ENCODE measurements at regions not wholly inside any gene's neighbourhood (a gene's known extent, or its start where the extent isn't known, plus 50 kb on each side); places are given as distances from the start of the nearest gene placed in this dataset.

- TF ChIP-seq, protein P1, sequence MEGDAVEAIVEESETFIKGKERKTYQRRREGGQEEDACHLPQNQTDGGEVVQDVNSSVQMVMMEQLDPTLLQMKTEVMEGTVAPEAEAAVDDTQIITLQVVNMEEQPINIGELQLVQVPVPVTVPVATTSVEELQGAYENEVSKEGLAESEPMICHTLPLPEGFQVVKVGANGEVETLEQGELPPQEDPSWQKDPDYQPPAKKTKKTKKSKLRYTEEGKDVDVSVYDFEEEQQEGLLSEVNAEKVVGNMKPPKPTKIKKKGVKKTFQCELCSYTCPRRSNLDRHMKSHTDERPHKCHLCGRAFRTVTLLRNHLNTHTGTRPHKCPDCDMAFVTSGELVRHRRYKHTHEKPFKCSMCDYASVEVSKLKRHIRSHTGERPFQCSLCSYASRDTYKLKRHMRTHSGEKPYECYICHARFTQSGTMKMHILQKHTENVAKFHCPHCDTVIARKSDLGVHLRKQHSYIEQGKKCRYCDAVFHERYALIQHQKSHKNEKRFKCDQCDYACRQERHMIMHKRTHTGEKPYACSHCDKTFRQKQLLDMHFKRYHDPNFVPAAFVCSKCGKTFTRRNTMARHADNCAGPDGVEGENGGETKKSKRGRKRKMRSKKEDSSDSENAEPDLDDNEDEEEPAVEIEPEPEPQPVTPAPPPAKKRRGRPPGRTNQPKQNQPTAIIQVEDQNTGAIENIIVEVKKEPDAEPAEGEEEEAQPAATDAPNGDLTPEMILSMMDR (conservative IDR thresholded peaks at IDR 0.05; ENCODE audit: low read depth, low read length), result no peak
- no peak for TF ChIP-seq EZH2 (IDR thresholded peaks at IDR 0.05; ENCODE audit: borderline replicate concordance, low read depth, low read length, poor library complexity, severe bottlenecking)
Observed at GRCh38 chr10:88028072-88028471, 164.6 kb downstream of the PTEN start.

All from A673 (cell line).